ENCODE measurements at regions not wholly inside any gene's neighbourhood (a gene's known extent, or its start where the extent isn't known, plus 50 kb on each side); places are given as distances from the start of the nearest gene placed in this dataset.

DNA sequence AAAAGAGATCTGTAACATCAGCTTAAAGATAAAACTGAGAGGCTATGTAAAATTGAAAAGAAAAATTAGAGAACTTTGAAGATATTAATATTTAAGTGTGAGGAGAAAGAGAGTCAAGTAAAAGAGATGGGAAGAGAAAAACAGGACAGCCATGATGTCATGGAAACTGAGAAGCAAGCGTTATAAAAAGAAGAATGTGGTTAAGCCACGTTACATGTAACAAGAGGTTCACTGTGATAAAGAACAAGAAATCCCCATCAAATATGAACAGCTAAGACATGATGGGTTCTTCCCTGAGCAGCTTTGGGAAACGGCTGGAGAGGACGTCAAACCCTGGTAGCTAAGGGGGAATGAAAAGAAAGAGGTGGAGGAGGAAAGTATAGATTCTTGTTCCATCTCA lies 1269.3 kb upstream of the TENM3 start:
- TF ChIP-seq SUZ12 (IDR thresholded peaks at IDR 0.05; ENCODE audit: extremely low read depth, insufficient read depth, insufficient read length) (no peak), ZNF274 (IDR thresholded peaks at IDR 0.05; ENCODE audit: low read depth, low read length) (no peak), YY1 (IDR thresholded peaks at IDR 0.05; ENCODE audit: insufficient read depth, insufficient read length) (no peak)

All from NT2/D1 (cell line).